Stimulated activated CD4-positive, alpha-beta T cell treated with anti-CD3 and anti-CD28 coated beads, Interleukin-12 subunit alpha, Interleukin-12 subunit beta, amount 100 ng/mL, for 24 hours (primary cell): ENCODE measurements at regions not wholly inside any gene's neighbourhood (a gene's known extent, or its start where the extent isn't known, plus 50 kb on each side); places are given as distances from the start of the nearest gene placed in this dataset.

Source experiments
- DNase-seq, 2 experiments: peaks; one replicate each; pipeline ENCODE4 v3.0.0-alpha.2; 2020; ENCODE audit warnings: low read depth in 2 of 2

GRCh38 chr15:77541421-77542181 lies 91.1 kb downstream of the LINGO1 start:
- DNase-seq, result no peak

GRCh38 chr15:77540312-77541060 lies 92.2 kb downstream of the LINGO1 start:
- no peak for DNase-seq

- DNase-seq, result no peak
Measured at GRCh38 chr15:77538793-77539497, 93.8 kb downstream of the LINGO1 start.

GRCh38 chr15:77538027-77538451 lies 94.7 kb downstream of the LINGO1 start:
- DNase-seq, result no peak

GRCh38 chr15:77537006-77537405 lies 95.7 kb downstream of the LINGO1 start:
- no peak for DNase-seq

- DNase-seq, result no peak
Measured at GRCh38 chr15:77535845-77536244, 96.9 kb downstream of the LINGO1 start.
